ENCODE measurements at regions not wholly inside any gene's neighbourhood (a gene's known extent, or its start where the extent isn't known, plus 50 kb on each side); places are given as distances from the start of the nearest gene placed in this dataset.
"Not testable (repeated sequence)": the region's sequence is repeated elsewhere in the genome, so short reads cannot be mapped to it uniquely, and the experiment has no call there.

GRCh38 chr13:90838317-90838960, 509.0 kb upstream of the MIR17HG start:
- no peak for DNase-seq (ENCODE audit: low spot score in 2 of 2)
- no peak for ATAC-seq
- Mint-ChIP-seq H3K27ac (no peak overlapping the region), H3K4me1 (no peaks in the 10 kb centered on the region), H3K9me3 (peaks cover 17% of the 10 kb centered on the region), H3K4me3 (no peak overlapping the region), H3K36me3 (no peaks in the 10 kb centered on the region)

GRCh38 chr13:90839061-90839460, 508.4 kb upstream of the MIR17HG start:
- no peak overlapping the region for H3K27ac Mint-ChIP-seq
- ATAC-seq: no peak
- no peak for DNase-seq (ENCODE audit: low spot score in 2 of 2)
- H3K36me3 Mint-ChIP-seq: no peaks in the 10 kb centered on the region
- no peaks in the 10 kb centered on the region for H3K4me1 Mint-ChIP-seq
- peaks cover 17% of the 10 kb centered on the region for H3K9me3 Mint-ChIP-seq
- no peak overlapping the region for H3K4me3 Mint-ChIP-seq

- Mint-ChIP-seq H3K4me1 (no peaks in the 10 kb centered on the region), H3K27ac (no peak overlapping the region), H3K36me3 (no peaks in the 10 kb centered on the region), H3K9me3 (peaks cover 33% of the 10 kb centered on the region), H3K4me3 (no peak overlapping the region)
- ATAC-seq (no peak), DNase-seq (ENCODE audit: low spot score in 2 of 2) (no peak)
Observed at GRCh38 chr13:90846936-90847335, 500.6 kb upstream of the MIR17HG start.

- not testable (repeated sequence) for ATAC-seq; H3K4me1 Mint-ChIP-seq; H3K36me3 Mint-ChIP-seq; H3K4me3 Mint-ChIP-seq; DNase-seq (ENCODE audit: low spot score in 2 of 2); H3K27ac Mint-ChIP-seq
- H3K9me3 Mint-ChIP-seq: peaks cover 32% of the 10 kb centered on the region
Observed at GRCh38 chr13:90853666-90854065, 493.8 kb upstream of the MIR17HG start.

GRCh38 chr13:90857921-90858320, 489.6 kb upstream of the MIR17HG start:
- Mint-ChIP-seq H3K9me3 (peaks cover 16% of the 10 kb centered on the region), H3K4me3 (no peak overlapping the region), H3K27ac (no peak overlapping the region), H3K4me1 (no peaks in the 10 kb centered on the region), H3K36me3 (no peaks in the 10 kb centered on the region)
- ATAC-seq (no peak), DNase-seq (ENCODE audit: low spot score in 2 of 2) (no peak)

GRCh38 chr13:90866006-90866405, 481.5 kb upstream of the MIR17HG start:
- Mint-ChIP-seq H3K27ac (no peak overlapping the region), H3K9me3 (peaks cover 7% of the 10 kb centered on the region), H3K36me3 (no peaks in the 10 kb centered on the region), H3K4me1 (no peaks in the 10 kb centered on the region), H3K4me3 (no peak overlapping the region)
- DNase-seq (ENCODE audit: low spot score in 2 of 2) (no peak), ATAC-seq (no peak)

GRCh38 chr13:90867336-90867683, 480.2 kb upstream of the MIR17HG start:
- ATAC-seq (peak; percentile 45), DNase-seq (ENCODE audit: low spot score in 2 of 2) (no peak)

GRCh38 chr13:90868321-90868920, 479.1 kb upstream of the MIR17HG start:
- H3K36me3 Mint-ChIP-seq: no peaks in the 10 kb centered on the region
- H3K9me3 Mint-ChIP-seq: peaks cover 7% of the 10 kb centered on the region
- no peak for ATAC-seq
- no peak for DNase-seq (ENCODE audit: low spot score in 2 of 2)
- no peak overlapping the region for H3K4me3 Mint-ChIP-seq
- no peaks in the 10 kb centered on the region for H3K4me1 Mint-ChIP-seq
- H3K27ac Mint-ChIP-seq: no peak overlapping the region

More at GRCh38 chr13:90867336-90867683, 480.2 kb upstream of the MIR17HG start:
- H3K4me1 Mint-ChIP-seq: no peaks in the 10 kb centered on the region
- H3K27ac Mint-ChIP-seq: no peak overlapping the region
- H3K36me3 Mint-ChIP-seq: no peaks in the 10 kb centered on the region
- H3K4me3 Mint-ChIP-seq: no peak overlapping the region
- peaks cover 5% of the 10 kb centered on the region for H3K9me3 Mint-ChIP-seq

GRCh38 chr13:90869580-90869979, 477.9 kb upstream of the MIR17HG start:
- Mint-ChIP-seq H3K36me3 (no peaks in the 10 kb centered on the region), H3K27ac (no peak overlapping the region), H3K4me3 (no peak overlapping the region), H3K4me1 (no peaks in the 10 kb centered on the region), H3K9me3 (peaks cover 7% of the 10 kb centered on the region)
- no peak for DNase-seq (ENCODE audit: low spot score in 2 of 2)
- ATAC-seq: no peak

- H3K27ac Mint-ChIP-seq: no peak overlapping the region
- H3K36me3 Mint-ChIP-seq: no peaks in the 10 kb centered on the region
- DNase-seq (ENCODE audit: low spot score in 2 of 2) (no peak), ATAC-seq (no peak)
- no peak overlapping the region for H3K4me3 Mint-ChIP-seq
- H3K4me1 Mint-ChIP-seq: no peaks in the 10 kb centered on the region
- H3K9me3 Mint-ChIP-seq: peaks cover 7% of the 10 kb centered on the region
Observed at GRCh38 chr13:90872491-90873025, 474.9 kb upstream of the MIR17HG start.

- DNase-seq (ENCODE audit: low spot score in 2 of 2) (no peak), ATAC-seq (no peak)
- Mint-ChIP-seq H3K27ac (no peak overlapping the region), H3K4me1 (no peaks in the 10 kb centered on the region), H3K9me3 (peaks cover 6% of the 10 kb centered on the region), H3K4me3 (no peak overlapping the region), H3K36me3 (no peaks in the 10 kb centered on the region)
Observed at GRCh38 chr13:90880790-90881189, 466.7 kb upstream of the MIR17HG start.

GRCh38 chr13:90882551-90882950, 464.9 kb upstream of the MIR17HG start:
- no peak for ATAC-seq
- Mint-ChIP-seq H3K9me3 (peaks cover 7% of the 10 kb centered on the region), H3K4me1 (no peaks in the 10 kb centered on the region), H3K4me3 (no peak overlapping the region), H3K36me3 (no peaks in the 10 kb centered on the region), H3K27ac (no peak overlapping the region)
- DNase-seq (ENCODE audit: low spot score in 2 of 2): no peak

- ATAC-seq (no peak), DNase-seq (ENCODE audit: low spot score in 2 of 2) (no peak)
- no peaks in the 10 kb centered on the region for H3K36me3 Mint-ChIP-seq
- H3K9me3 Mint-ChIP-seq: peaks cover 6% of the 10 kb centered on the region
- H3K27ac Mint-ChIP-seq: no peak overlapping the region
- no peak overlapping the region for H3K4me3 Mint-ChIP-seq
- H3K4me1 Mint-ChIP-seq: no peaks in the 10 kb centered on the region
Observed at GRCh38 chr13:90883592-90883991, 463.9 kb upstream of the MIR17HG start.

GRCh38 chr13:90884066-90884465, 463.4 kb upstream of the MIR17HG start:
- H3K36me3 Mint-ChIP-seq: no peaks in the 10 kb centered on the region
- no peak for ATAC-seq
- no peaks in the 10 kb centered on the region for H3K4me1 Mint-ChIP-seq
- H3K4me3 Mint-ChIP-seq: no peak overlapping the region
- peaks cover 4% of the 10 kb centered on the region for H3K9me3 Mint-ChIP-seq
- H3K27ac Mint-ChIP-seq: no peak overlapping the region
- DNase-seq (ENCODE audit: low spot score in 2 of 2): no peak

- Mint-ChIP-seq H3K4me1 (no peaks in the 10 kb centered on the region), H3K27ac (no peak overlapping the region), H3K36me3 (no peaks in the 10 kb centered on the region), H3K9me3 (peaks cover 19% of the 10 kb centered on the region), H3K4me3 (no peak overlapping the region)
- ATAC-seq: no peak
- no peak for DNase-seq (ENCODE audit: low spot score in 2 of 2)
Observed at GRCh38 chr13:90889906-90890834, 457.3 kb upstream of the MIR17HG start.
